Activated CD4-positive, alpha-beta memory T cell treated with anti-CD3 and anti-CD28 coated beads, Interleukin-2, amount 10 ng/mL, durations not matched to agents 7 days and 5 days (primary cell): ENCODE measurements at regions not wholly inside any gene's neighbourhood (a gene's known extent, or its start where the extent isn't known, plus 50 kb on each side); places are given as distances from the start of the nearest gene placed in this dataset.

Experiments used
- CTCF ChIA-PET: fragments of 350-600 bp; sonication (Branson Sonifier 250); formaldehyde crosslinking; loops from one replicate; lab custom pipeline; 2021; ENCODE audit warnings: antibody characterized with exemption, inconsistent platforms; lab: Charles Lee
- POLR2A ChIA-PET: fragments of 350-600 bp; sonication (Branson Sonifier 250); formaldehyde crosslinking; loops from one replicate; lab custom pipeline; 2021; ENCODE audit warnings: antibody characterized with exemption; lab: Charles Lee
- DNase-seq: peaks from one replicate; pipeline ENCODE4 v3.0.0-alpha.2; 2020
- H3K27ac Mint-ChIP-seq: one replicate; pipeline ENCODE4 v1.8.0; 2021; ENCODE audit warnings: mild to moderate bottlenecking, mixed read lengths
- H3K27me3 Mint-ChIP-seq: one replicate; pipeline ENCODE4 v1.8.0; 2021; ENCODE audit warnings: mixed read lengths
- H3K36me3 Mint-ChIP-seq: one replicate; pipeline ENCODE4 v1.8.0; 2021; ENCODE audit warnings: low read depth, mixed read lengths
- H3K4me1 Mint-ChIP-seq: one replicate; pipeline ENCODE4 v1.8.0; 2021; ENCODE audit warnings: mixed read lengths
- H3K4me3 Mint-ChIP-seq: one replicate; pipeline ENCODE4 v1.8.0; 2021; ENCODE audit warnings: mild to moderate bottlenecking, mixed read lengths
- H3K9me3 Mint-ChIP-seq: one replicate; pipeline ENCODE4 v1.8.0; 2021; ENCODE audit warnings: mixed read lengths

GRCh38 chr6:28743271-28743789, 180.5 kb downstream of the TRIM27 start:
- DNase-seq, result no peak
- Mint-ChIP-seq H3K4me3 (no peak overlapping the region), H3K36me3 (peaks cover 10% of the 10 kb centered on the region), H3K27me3 (peaks cover 52% of the 10 kb centered on the region), H3K9me3 (peaks cover 5% of the 10 kb centered on the region), H3K4me1 (peaks cover 1% of the 10 kb centered on the region), H3K27ac (no peak overlapping the region)
- ChIA-PET POLR2A (no interaction called here), CTCF (no interaction called here)

GRCh38 chr6:28747083-28747630, 176.6 kb downstream of the TRIM27 start:
- H3K9me3 Mint-ChIP-seq, result peaks cover 6% of the 10 kb centered on the region
- H3K27ac Mint-ChIP-seq, result no peak overlapping the region
- no peak overlapping the region for H3K4me3 Mint-ChIP-seq
- POLR2A ChIA-PET, result no interaction called here
- no peak for DNase-seq
- no peaks in the 10 kb centered on the region for H3K36me3 Mint-ChIP-seq
- H3K27me3 Mint-ChIP-seq, result peaks cover 46% of the 10 kb centered on the region
- H3K4me1 Mint-ChIP-seq, result no peaks in the 10 kb centered on the region
- CTCF ChIA-PET, result no interaction called here

- no peak for DNase-seq
Observed at GRCh38 chr6:28747631-28748157, 176.1 kb downstream of the TRIM27 start.

DNA sequence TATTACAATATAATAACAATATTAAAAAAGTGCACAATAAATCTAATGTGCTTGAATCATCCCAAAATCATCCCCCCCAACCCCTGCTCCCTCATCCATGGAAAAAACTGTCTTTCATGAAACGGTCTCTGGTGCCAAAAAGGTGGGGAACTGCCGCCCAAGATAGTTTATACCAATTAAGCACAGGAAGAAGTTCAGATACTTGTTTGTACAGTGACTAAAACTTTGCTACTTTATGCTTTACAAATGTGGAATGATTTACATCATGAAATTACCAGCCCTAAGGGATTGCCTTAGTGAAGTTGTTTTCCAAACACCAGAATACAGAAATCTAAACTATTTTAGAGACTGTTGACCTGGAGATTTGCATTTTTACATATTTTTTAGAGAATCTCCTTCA, 175.6 kb downstream of the TRIM27 start:
- H3K4me1 Mint-ChIP-seq, result no peaks in the 10 kb centered on the region
- DNase-seq, result no peak
- peaks cover 43% of the 10 kb centered on the region for H3K27me3 Mint-ChIP-seq
- ChIA-PET POLR2A (no interaction called here), CTCF (no interaction called here)
- peaks cover 6% of the 10 kb centered on the region for H3K9me3 Mint-ChIP-seq
- H3K36me3 Mint-ChIP-seq, result no peaks in the 10 kb centered on the region
- no peak overlapping the region for H3K27ac Mint-ChIP-seq
- H3K4me3 Mint-ChIP-seq, result no peak overlapping the region

More at GRCh38 chr6:28747631-28748157, 176.1 kb downstream of the TRIM27 start:
- Mint-ChIP-seq H3K36me3 (no peaks in the 10 kb centered on the region), H3K4me3 (no peak overlapping the region), H3K4me1 (no peaks in the 10 kb centered on the region), H3K27ac (no peak overlapping the region), H3K9me3 (peaks cover 6% of the 10 kb centered on the region), H3K27me3 (peaks cover 48% of the 10 kb centered on the region)
- ChIA-PET CTCF (no interaction called here), POLR2A (no interaction called here)

DNA sequence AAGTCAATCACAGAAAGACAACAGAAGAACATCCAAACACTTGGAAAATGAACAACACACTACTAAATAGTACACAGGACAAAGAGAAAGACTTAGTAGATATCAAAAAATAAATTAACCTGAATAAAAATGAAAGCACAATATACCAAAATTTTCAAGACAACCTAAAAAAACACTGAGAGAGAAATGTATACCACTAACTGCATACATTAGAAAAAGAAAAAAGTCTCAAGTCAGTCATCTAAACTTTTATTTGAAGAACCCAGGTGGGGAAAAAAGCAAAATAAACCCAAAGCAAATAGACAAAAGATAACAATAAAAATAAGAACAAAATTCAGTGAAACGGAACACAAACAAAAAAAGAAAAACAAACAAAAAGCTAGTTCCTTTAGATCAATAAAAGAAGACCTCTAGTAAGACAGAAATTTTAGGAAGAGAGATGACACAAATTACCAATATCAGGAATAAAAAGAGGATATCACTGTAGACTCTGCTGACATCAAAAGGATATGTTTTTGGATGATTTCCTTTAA, 172.8 kb downstream of the TRIM27 start:
- Mint-ChIP-seq H3K4me1 (no peaks in the 10 kb centered on the region), H3K27me3 (peaks cover 26% of the 10 kb centered on the region), H3K9me3 (peaks cover 6% of the 10 kb centered on the region), H3K27ac (no peak overlapping the region), H3K4me3 (no peak overlapping the region), H3K36me3 (no peaks in the 10 kb centered on the region)
- no peak for DNase-seq
- POLR2A ChIA-PET, result no interaction called here
- CTCF ChIA-PET, result no interaction called here

- peaks cover 6% of the 10 kb centered on the region for H3K9me3 Mint-ChIP-seq
- DNase-seq, result no peak
- no peaks in the 10 kb centered on the region for H3K4me1 Mint-ChIP-seq
- H3K36me3 Mint-ChIP-seq, result no peaks in the 10 kb centered on the region
- H3K27ac Mint-ChIP-seq, result no peak overlapping the region
- H3K4me3 Mint-ChIP-seq, result no peak overlapping the region
- ChIA-PET CTCF (no interaction called here), POLR2A (no interaction called here)
- H3K27me3 Mint-ChIP-seq, result peaks cover 21% of the 10 kb centered on the region
Observed at GRCh38 chr6:28751514-28751913, 172.3 kb downstream of the TRIM27 start.

GRCh38 chr6:28751963-28752350, 171.8 kb downstream of the TRIM27 start:
- H3K4me3 Mint-ChIP-seq, result no peak overlapping the region
- H3K9me3 Mint-ChIP-seq, result peaks cover 6% of the 10 kb centered on the region
- ChIA-PET POLR2A (no interaction called here), CTCF (no interaction called here)
- H3K4me1 Mint-ChIP-seq, result no peaks in the 10 kb centered on the region
- H3K27me3 Mint-ChIP-seq, result peaks cover 21% of the 10 kb centered on the region
- no peak overlapping the region for H3K27ac Mint-ChIP-seq
- no peak for DNase-seq
- no peaks in the 10 kb centered on the region for H3K36me3 Mint-ChIP-seq

- POLR2A ChIA-PET, result no interaction called here
- Mint-ChIP-seq H3K4me1 (no peaks in the 10 kb centered on the region), H3K4me3 (no peak overlapping the region), H3K36me3 (no peaks in the 10 kb centered on the region), H3K27ac (no peak overlapping the region), H3K27me3 (peaks cover 10% of the 10 kb centered on the region), H3K9me3 (no peaks in the 10 kb centered on the region)
- CTCF ChIA-PET, result no interaction called here
- DNase-seq, result no peak
Observed at GRCh38 chr6:28757429-28758045, 166.2 kb downstream of the TRIM27 start.

- DNase-seq, result no peak
- POLR2A ChIA-PET, result no interaction called here
- Mint-ChIP-seq H3K27ac (no peak overlapping the region), H3K4me3 (no peak overlapping the region), H3K4me1 (no peaks in the 10 kb centered on the region), H3K36me3 (no peaks in the 10 kb centered on the region), H3K9me3 (no peaks in the 10 kb centered on the region), H3K27me3 (peaks cover 12% of the 10 kb centered on the region)
- CTCF ChIA-PET, result interaction anchor here (0.6 kb wide), 1 partner anchor 9 kb away, joined by 3 read pairs; no protein-coding TSS in a partner anchor
Observed at GRCh38 chr6:28758046-28758817, 165.6 kb downstream of the TRIM27 start.

- Mint-ChIP-seq H3K27me3 (peaks cover 12% of the 10 kb centered on the region), H3K27ac (no peak overlapping the region), H3K4me3 (no peak overlapping the region), H3K36me3 (no peaks in the 10 kb centered on the region), H3K4me1 (no peaks in the 10 kb centered on the region), H3K9me3 (no peaks in the 10 kb centered on the region)
- CTCF ChIA-PET, result interaction anchor here (0.6 kb wide), 1 partner anchor 10 kb away, joined by 3 read pairs; no protein-coding TSS in a partner anchor
- DNase-seq, result no peak
- POLR2A ChIA-PET, result no interaction called here
Observed at GRCh38 chr6:28758818-28759235, 165.0 kb downstream of the TRIM27 start.

DNA sequence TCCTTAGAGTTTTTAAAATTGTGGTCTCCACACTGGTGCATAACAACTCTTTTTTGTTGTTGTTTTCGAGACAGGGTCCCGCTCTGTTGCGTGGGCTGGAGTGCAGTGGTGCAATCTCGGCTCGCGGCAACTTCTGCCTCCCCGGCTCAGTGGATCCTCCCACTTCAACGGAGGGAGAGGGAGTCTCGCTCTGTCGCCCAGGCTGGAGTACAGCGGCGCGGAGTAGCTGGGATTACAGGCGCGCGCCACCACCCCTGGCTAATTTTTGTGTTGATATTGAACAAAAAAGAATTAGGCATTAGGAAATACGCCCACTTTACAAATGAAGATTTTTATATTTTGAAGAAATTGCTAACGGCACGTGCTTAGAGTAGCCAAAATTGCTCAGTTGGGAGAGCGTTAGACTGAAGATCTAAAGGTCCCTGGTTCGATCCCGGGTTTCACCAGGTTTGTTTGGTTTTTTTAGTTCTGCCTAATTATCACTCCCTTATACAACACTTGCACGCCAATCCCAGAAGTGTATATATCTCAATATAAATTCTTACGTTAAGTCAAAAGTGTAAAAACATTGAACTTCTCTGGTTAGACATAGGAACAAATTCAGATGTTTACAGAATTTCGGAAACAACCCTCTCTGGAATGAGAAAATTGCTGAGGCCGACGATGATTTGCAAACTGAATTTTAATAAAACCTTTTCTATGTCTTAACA, 159.6 kb downstream of the TRIM27 start:
- CTCF ChIA-PET, result no interaction called here
- Mint-ChIP-seq H3K27me3 (peaks cover 55% of the 10 kb centered on the region), H3K27ac (no peak overlapping the region), H3K4me3 (no peak overlapping the region), H3K9me3 (peaks cover 7% of the 10 kb centered on the region), H3K4me1 (no peaks in the 10 kb centered on the region), H3K36me3 (peaks cover 3% of the 10 kb centered on the region)
- POLR2A ChIA-PET, result no interaction called here
- DNase-seq, result no peak

GRCh38 chr6:28764761-28765282, 159.0 kb downstream of the TRIM27 start:
- ChIA-PET POLR2A (no interaction called here), CTCF (no interaction called here)
- peaks cover 9% of the 10 kb centered on the region for H3K9me3 Mint-ChIP-seq
- no peak overlapping the region for H3K27ac Mint-ChIP-seq
- no peaks in the 10 kb centered on the region for H3K4me1 Mint-ChIP-seq
- peaks cover 3% of the 10 kb centered on the region for H3K36me3 Mint-ChIP-seq
- no peak overlapping the region for H3K4me3 Mint-ChIP-seq
- peaks cover 59% of the 10 kb centered on the region for H3K27me3 Mint-ChIP-seq
- DNase-seq, result no peak
